Medulla oblongata (tissue), 1 donor: ENCODE measurements at regions not wholly inside any gene's neighbourhood (a gene's known extent, or its start where the extent isn't known, plus 50 kb on each side); places are given as distances from the start of the nearest gene placed in this dataset.
"Not testable (repeated sequence)": the region's sequence is repeated elsewhere in the genome, so short reads cannot be mapped to it uniquely, and the experiment has no call there.

Source experiments
- DNase-seq: peaks from one replicate; pipeline ENCODE4 v3.0.0-alpha.2; 2015; ENCODE audit errors: extremely low spot score

- no peak for DNase-seq
Observed at GRCh38 chr4:58871509-58871908, 1761.3 kb upstream of the IGFBP7 start.

- no peak for DNase-seq
Observed at GRCh38 chr4:58849026-58849425, 1738.8 kb upstream of the IGFBP7 start.

DNA sequence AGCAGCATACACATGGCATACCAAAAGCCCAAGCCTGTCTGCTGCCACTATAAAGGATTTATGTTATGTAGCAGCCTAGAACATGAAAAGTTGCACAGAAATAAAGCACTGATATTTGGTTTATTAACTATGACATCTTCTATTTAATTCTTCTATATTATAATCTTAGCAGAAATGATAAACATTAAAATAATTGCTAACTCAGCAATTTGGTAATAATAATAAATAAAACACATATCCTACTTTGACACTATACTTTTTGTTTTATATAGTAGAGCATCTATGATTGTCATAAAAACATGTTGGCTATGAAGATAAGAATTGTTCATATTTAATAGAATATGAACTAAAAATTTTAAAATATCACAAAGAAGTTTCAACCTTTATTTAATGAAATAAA, 1733.3 kb upstream of the IGFBP7 start:
- no peak for DNase-seq

GRCh38 chr4:58833126-58833525, 1722.9 kb upstream of the IGFBP7 start:
- DNase-seq = no peak

DNA sequence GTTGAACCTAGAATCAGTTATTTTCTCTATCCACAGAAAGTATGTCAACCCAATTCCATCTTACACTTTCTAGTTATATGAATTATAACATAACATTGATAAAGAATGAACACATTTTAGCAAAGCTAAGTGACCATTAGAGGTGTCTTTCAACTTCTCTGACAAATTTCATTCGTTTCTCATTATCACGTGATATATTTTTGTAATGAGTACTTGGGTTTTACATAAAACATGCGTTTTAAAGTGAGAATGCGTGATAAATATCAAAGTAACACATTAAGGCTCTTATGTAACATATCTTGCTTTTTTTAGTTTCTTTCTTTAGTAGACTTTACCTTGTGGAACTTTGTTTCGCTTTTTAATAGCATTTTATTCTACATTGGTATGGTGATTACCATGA, 1715.1 kb upstream of the IGFBP7 start:
- no peak for DNase-seq

- DNase-seq = not testable (repeated sequence)
Observed at GRCh38 chr4:58818560-58818959, 1708.4 kb upstream of the IGFBP7 start.

DNA sequence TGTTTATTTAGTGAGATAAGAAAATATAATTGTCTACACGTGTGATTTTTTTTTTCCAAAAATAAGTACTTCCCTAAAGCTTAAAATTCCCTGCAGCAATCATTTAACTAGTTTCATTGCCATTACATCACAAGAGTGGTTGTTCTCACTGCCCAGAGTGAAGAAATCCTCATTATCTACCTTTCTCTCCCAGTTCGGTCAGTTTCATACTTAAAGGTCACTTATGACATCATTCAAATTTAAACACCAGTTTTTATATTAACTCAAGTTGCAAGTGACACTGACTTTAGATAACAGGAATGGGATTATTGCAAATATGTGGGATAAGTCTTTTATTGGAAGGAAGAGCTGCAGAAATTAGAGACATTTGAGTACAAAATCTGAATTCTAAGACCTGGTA, 1699.8 kb upstream of the IGFBP7 start:
- no peak for DNase-seq

- DNase-seq = no peak
Observed at GRCh38 chr4:58809366-58809765, 1699.2 kb upstream of the IGFBP7 start.

DNA sequence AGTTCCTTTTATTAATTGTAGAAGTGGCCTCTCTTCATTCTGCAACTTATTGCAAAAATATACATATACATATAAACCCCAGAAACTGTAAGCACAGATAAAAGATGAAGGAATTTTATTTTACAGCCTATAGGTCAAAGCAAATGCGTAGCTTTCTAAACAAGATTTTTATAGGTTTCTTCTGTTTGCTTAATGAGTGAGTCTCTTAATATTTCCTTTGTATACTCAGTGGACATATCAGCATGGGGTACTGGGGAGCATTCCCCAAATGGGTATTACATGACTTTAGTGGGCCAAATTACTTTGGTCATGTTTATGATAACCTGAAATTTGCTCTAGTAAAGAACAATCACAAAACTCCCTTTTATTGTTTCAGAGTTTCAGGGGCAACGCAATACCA, 1698.6 kb upstream of the IGFBP7 start:
- DNase-seq = no peak

DNA sequence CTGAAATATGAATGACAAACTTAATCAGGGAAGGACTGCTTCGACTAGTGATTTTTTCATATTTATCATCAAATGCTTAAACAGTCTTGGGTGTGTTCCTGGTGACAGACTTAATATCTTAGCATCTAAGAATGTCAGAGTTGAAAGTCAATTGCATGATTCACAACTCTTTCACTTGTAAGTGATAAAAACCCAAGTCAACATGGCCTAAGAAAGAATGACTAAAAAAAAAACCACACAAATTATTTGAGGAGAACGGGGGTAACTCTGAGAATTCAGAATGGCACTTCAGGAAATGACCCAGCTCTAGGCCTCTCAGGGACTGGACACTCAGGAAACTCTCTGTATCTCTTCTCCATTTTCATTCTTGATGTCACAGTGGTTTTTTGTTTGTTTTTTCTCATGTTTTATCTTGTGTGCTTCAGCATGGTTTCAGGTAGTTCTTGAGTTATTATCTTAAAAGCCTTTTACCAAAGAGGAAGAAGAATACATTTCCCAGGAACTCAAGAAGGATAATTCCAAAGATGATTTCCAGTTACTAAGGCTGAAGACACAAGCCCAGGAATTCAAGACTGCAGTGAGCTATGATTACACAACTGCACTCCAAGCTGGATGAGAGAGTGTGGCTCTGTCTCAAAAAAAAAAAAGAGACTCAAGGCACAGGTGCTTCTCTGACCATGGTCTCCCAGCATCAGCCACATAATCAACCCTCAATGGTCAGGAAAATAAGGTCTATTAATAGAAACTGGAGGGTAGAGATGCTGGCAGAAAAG, 1697.8 kb upstream of the IGFBP7 start:
- no peak for DNase-seq

DNA sequence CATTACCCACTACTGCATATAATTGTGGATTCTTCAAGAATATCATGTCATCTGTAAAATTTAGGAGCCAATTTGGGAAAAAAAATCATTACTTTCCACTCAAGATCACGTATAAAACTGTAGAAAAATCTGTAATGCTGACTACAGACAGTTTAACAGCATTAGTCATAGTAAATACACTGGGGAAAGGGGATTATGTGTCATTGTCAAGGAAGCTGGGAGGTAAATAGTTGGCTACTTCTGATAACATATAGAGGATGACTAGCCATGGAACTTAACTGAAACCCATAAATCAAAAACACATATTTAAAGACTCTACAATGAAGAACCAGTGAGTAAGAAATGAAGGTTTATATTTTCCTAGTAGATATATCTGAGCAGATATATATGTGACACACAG, 1666.4 kb upstream of the IGFBP7 start:
- no peak for DNase-seq

DNA sequence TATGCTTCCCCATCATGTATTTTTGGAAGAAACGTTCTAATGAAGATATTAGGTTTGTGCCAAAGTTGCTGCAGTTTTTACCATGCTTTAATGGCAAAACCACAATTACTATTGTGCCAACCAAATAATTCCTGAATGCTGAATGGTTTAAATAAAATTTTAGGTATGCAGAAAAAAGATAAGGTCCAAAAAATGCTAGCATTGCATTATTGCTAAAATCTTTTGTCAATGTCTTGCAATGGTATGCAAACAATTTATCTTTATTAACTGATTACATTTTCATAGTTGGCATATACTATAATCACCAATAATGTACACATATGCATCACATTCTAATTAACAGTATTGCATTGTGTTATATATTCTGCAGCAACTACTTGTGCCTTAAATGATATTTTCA, 1657.4 kb upstream of the IGFBP7 start:
- no peak for DNase-seq

GRCh38 chr4:58766763-58767162, 1656.6 kb upstream of the IGFBP7 start:
- no peak for DNase-seq

GRCh38 chr4:58761563-58761962, 1651.4 kb upstream of the IGFBP7 start:
- DNase-seq = no peak

- DNase-seq = no peak
Observed at GRCh38 chr4:58760737-58761136, 1650.6 kb upstream of the IGFBP7 start.

DNA sequence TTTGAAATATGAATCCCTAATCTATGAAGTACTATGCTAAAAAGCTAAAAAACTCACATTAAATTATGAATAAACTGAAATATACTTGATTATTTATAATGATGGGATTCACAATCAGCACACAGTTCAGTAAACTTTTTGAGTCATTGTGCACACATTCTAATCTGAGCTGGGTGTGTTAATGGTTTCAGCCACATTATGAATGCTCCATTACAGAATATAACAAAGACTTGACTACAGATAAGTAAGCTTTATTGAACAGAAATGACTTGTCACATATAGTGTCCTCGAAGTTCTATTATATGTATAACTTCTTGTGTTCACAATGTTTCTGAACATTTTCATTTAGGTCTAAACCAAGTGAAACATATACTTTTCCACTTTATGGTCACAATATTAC, 1649.9 kb upstream of the IGFBP7 start:
- no peak for DNase-seq

DNA sequence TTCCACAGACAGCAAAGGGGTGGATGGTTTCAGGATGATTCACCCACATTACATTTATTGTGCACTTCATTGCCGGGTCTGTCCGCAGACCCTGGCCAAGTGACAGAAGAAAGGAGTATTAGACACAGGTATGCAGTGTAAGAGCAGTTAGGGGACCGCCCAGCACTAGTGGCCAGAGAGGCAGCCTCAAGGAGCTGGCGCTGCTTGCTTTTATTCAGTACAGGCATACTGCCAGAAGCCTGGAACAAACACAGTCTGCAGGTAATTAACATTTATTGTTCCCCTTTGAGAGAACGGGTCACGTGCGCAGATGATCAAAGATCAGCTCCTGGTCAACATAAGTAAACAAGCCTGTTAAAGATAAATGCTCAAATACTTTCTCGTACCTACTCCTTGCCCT, 1639.0 kb upstream of the IGFBP7 start:
- no peak for DNase-seq

DNA sequence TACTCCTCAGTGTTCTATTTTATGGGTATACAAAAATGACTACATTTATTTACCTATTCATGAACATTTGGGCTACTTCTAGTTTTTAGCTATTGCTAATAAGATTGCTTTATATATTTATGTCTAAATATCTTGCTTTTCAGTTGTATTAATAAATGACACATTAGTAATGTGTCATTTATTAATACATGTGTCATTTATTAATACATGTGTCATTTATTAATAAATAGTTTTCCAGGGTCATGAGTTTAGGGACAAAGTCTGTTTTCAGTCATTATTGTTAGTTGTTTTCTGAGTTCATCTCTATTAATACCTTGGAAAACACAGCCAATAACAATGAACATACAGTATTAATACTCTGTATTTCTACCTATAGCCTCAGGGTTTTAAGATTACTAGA, 1630.7 kb upstream of the IGFBP7 start:
- DNase-seq = no peak

DNA sequence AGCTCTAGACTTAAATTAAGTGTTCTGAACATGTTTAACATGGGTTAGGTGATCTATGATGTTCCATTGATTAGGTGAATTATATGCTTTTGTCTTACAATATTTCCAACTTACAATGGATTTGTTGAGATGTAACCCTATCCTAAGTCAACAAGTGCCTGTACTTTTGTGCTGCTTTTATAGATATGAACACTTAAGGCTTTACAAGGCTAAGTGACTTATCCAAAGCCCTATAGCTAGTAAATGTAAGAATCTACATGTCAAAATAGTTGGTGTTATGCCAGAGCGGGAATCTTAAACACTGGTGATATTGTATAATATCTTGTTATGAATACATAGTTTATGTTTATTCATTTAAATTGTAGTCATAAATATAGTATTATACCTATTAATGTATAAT, 1629.1 kb upstream of the IGFBP7 start:
- DNase-seq = no peak

GRCh38 chr4:58738375-58738774, 1628.2 kb upstream of the IGFBP7 start:
- DNase-seq = no peak

DNA sequence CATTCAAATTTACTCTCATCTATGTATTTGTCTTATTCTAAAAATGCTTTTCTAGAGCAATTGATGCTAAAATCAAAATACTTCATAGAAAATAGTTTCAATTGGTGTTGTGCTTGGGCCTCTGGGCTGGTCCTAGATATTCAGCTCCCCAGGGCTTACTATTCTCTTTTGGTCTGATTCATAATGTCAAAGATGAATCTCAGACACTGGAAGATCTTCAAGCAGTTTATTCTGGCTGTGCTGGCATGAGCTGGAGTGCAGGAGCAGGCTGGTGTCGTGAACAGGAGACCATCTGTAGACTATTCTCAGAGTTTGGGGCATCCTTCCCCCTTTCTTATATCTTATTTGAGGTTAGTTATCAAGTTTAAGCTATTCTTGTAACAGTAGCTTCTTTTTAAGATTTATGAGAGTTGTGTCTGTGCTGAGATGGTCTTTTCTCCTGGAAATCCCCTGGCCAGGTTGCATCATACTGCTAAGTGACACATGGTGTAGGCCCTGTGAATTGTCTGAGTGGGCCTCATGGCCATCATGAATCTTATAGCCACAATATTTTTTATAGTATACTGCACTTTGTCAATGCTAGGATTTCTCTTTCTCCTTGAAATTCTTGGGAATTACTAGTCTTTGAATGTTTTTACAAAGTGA, 1624.0 kb upstream of the IGFBP7 start:
- no peak for DNase-seq

- DNase-seq = no peak
Observed at GRCh38 chr4:58732973-58733372, 1622.8 kb upstream of the IGFBP7 start.

DNA sequence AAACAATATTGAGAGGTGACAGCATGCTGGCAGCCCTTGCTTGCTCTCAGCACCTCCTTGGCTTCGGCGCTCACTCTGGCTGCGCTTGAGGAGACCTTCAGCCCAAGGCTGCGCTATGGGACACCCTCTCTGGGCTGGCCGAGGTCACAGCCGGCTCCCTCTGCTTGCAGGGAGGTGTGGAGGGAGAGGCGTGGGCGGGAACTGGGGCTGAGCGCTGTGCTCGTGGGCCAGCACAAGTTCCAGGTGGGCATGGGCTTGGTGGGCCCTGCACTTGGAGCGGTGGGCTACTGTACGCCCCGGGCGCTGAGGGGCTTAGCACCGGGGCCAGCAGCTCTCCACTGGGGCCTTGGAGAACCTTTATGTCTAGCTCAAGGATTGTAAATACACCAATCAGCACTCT, 1613.8 kb upstream of the IGFBP7 start:
- no peak for DNase-seq

- DNase-seq = no peak
Observed at GRCh38 chr4:58711039-58711438, 1600.9 kb upstream of the IGFBP7 start.
